PC-3 (cell line): ENCODE measurements at regions not wholly inside any gene's neighbourhood (a gene's known extent, or its start where the extent isn't known, plus 50 kb on each side); places are given as distances from the start of the nearest gene placed in this dataset.

ENCODE experiments used
- ATAC-seq: fragments of 200-7000 bp; cut with Tn5 transposase; 2 replicates; pipeline ENCODE4 v1.9.1; 2020; ENCODE audit warnings: mild to moderate bottlenecking, moderate library complexity
- BruUV-seq: library from RNA; stranded (reverse); fragments of 400-500 nt; replicated peaks from 2 replicates; lab custom pipeline; 2021; lab: Mats Ljungman, UMichigan
- CTCF ChIA-PET: fragments of 300-600 bp; sonication (Branson Sonifier 250); formaldehyde crosslinking; loops from one replicate; lab custom pipeline; 2022; ENCODE audit warnings: antibody characterized with exemption; lab: Charles Lee
- POLR2A ChIA-PET: fragments of 300-600 bp; sonication (Branson Sonifier 250); formaldehyde crosslinking; loops from one replicate; lab custom pipeline; 2022; ENCODE audit warnings: antibody characterized with exemption; ENCODE audit not compliant: unreplicated experiment; lab: Charles Lee
- DNase-seq: peaks from one replicate; pipeline ENCODE4 v3.0.0-alpha.2; 2015
- H2AFZ ChIP-seq: fragments of 300-600 bp; sonication (generic); 2 replicates; pipeline ENCODE4 v1.6.0; 2016; ENCODE audit warnings: antibody characterized with exemption, low read length
- H3F3A ChIP-seq: fragments of 300-600 bp; sonication (generic); one replicate; pipeline ENCODE4 v1.6.0; 2017; ENCODE audit warnings: antibody characterized with exemption, low read length, control low read depth, mild to moderate bottlenecking; ENCODE audit not compliant: unreplicated experiment
- H3K27ac ChIP-seq: fragments of 300-600 bp; sonication (generic); 2 replicates; pipeline ENCODE4 v1.5.1; 2016; ENCODE audit warnings: mild to moderate bottlenecking, low read length
- H3K27me3 ChIP-seq: fragments of 300-600 bp; sonication (generic); 2 replicates; pipeline ENCODE4 v1.6.1; 2016; ENCODE audit warnings: low read length, mixed read lengths
- H3K36me3 ChIP-seq: fragments of 300-600 bp; sonication (generic); 2 replicates; pipeline ENCODE4 v1.6.1; 2016; ENCODE audit warnings: low read depth, mixed run types, low read length, mixed read lengths
- H3K4me1 ChIP-seq: fragments of 300-600 bp; sonication (generic); 2 replicates; pipeline ENCODE4 v1.5.1; 2016; ENCODE audit warnings: low read length; ENCODE audit not compliant: insufficient read depth
- H3K4me2 ChIP-seq: fragments of 300-600 bp; sonication (generic); 2 replicates; pipeline ENCODE4 v1.6.0; 2016; ENCODE audit warnings: low read length
- H3K4me3 ChIP-seq: fragments of 300-600 bp; sonication (generic); 2 replicates; pipeline ENCODE4 v1.5.1; 2016; ENCODE audit warnings: mild to moderate bottlenecking, low read length, mixed read lengths
- H3K79me2 ChIP-seq: fragments of 300-600 bp; sonication (generic); 2 replicates; pipeline ENCODE4 v1.6.1; 2017; ENCODE audit warnings: low read length, mixed read lengths
- H3K9ac ChIP-seq: fragments of 300-600 bp; sonication (generic); 2 replicates; pipeline ENCODE4 v1.6.0; 2016; ENCODE audit warnings: mild to moderate bottlenecking, low read length
- H3K9me2 ChIP-seq: fragments of 300-600 bp; sonication (generic); replicated peaks from 2 replicates; pipeline ENCODE4 v1.6.1; 2016; ENCODE audit warnings: mixed run types, low read length, mixed read lengths
- H3K9me3 ChIP-seq: fragments of 300-600 bp; sonication (generic); 2 replicates; pipeline ENCODE4 v1.6.1; 2016; ENCODE audit warnings: low read length, mixed read lengths
- H4K20me1 ChIP-seq: fragments of 300-600 bp; sonication (generic); 2 replicates; pipeline ENCODE4 v1.6.1; 2016; ENCODE audit warnings: low read length, mixed read lengths
- CTCF ChIP-seq: fragments of 300-600 bp; sonication (generic); conservative IDR thresholded peaks from 2 replicates; pipeline ENCODE4 v1.5.1; 2017; ENCODE audit warnings: antibody characterized with exemption, low read depth, mild to moderate bottlenecking, low read length
- EZH2 ChIP-seq: fragments of 300-600 bp; sonication (generic); IDR thresholded peaks from one replicate; pipeline ENCODE4 v1.6.1; 2017; ENCODE audit warnings: antibody characterized with exemption, mild to moderate bottlenecking, low read length; ENCODE audit not compliant: unreplicated experiment
- EZH2phosphoT487 ChIP-seq: fragments of 300-600 bp; sonication (generic); IDR thresholded peaks from 2 replicates; pipeline ENCODE4 v1.6.1; 2018; ENCODE audit warnings: mild to moderate bottlenecking, antibody characterized with exemption, low read length, borderline replicate concordance
- intact Hi-C: fragments of 100-400 bp; cut with micrococcal nuclease; formaldehyde crosslinking; loops from 2 replicates; pipeline ENCODE4 v1.9.0; 2023

- H3K36me3 ChIP-seq = no peaks in the 10 kb centered on the region
- ATAC-seq = no peak
- H3K4me1 ChIP-seq = no peaks in the 10 kb centered on the region
- no peaks in the 10 kb centered on the region for H3K27me3 ChIP-seq
- no peak for DNase-seq
- intact Hi-C loops = no loop called here
- no peaks in the 10 kb centered on the region for H3K79me2 ChIP-seq
- TF ChIP-seq CTCF (no peak), EZH2phosphoT487 (no peak), EZH2 (no peak)
- no peaks in the 10 kb centered on the region for H3K9me2 ChIP-seq
- H2AFZ ChIP-seq = no peak overlapping the region
- no peak overlapping the region for H3K9ac ChIP-seq
- no TSS peak for BruUV-seq
- H3F3A ChIP-seq = no peaks in the 10 kb centered on the region
- H3K4me2 ChIP-seq = no peak overlapping the region
- no peak overlapping the region for H3K27ac ChIP-seq
- no peak overlapping the region for H3K4me3 ChIP-seq
- no peaks in the 10 kb centered on the region for H3K9me3 ChIP-seq
- CTCF ChIA-PET = no interaction called here
- no peaks in the 10 kb centered on the region for H4K20me1 ChIP-seq
- POLR2A ChIA-PET = no interaction called here
Observed at GRCh38 chr3:127475391-127475790, 115.1 kb downstream of the TPRA1 start.

DNA sequence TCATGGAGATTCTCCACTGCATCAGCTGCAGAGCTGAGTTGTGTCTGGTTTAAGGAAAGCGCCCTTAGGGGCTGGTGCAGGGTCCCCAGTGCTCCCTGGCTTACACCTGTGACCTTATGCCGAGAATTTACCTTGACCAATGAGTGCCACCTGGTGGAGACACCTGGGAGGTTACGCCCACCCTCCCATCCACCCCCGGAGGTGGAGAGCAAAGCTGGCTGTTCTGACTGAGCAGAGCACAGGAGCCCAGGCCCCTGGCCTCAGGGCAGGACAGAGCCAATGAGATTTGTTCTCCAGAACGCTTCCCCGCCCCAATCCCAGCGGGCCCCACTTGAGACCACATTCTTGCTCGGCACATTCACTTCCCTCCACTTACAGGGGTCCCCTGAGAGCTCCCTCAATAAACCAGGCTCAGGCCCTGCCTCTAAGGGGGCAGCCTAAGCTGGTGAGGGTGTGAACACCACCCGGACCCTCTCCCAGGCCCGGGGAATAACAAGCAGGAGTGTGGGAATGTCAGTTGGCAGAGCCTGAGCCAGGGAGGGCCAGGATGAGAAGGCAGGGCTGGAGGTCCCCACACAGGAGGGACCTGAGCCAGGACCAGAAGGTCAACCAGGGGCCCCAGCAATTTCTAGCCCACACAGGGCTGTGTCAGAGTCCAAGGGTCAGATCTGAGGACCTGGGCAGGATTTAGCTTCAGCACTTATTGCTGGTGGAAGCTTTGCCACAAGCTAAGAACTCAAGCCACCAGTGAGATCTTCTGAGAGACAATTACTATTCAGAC is 117.1 kb downstream of the TPRA1 start:
- intact Hi-C loops = no loop called here
- Histone ChIP-seq H3K9me3 (no peaks in the 10 kb centered on the region), H2AFZ (no peak overlapping the region), H3K36me3 (no peaks in the 10 kb centered on the region), H3K9me2 (no peaks in the 10 kb centered on the region), H4K20me1 (no peaks in the 10 kb centered on the region), H3K4me3 (no peak overlapping the region), H3K4me2 (no peak overlapping the region), H3K79me2 (no peaks in the 10 kb centered on the region), H3F3A (no peaks in the 10 kb centered on the region), H3K4me1 (no peaks in the 10 kb centered on the region), H3K27me3 (no peaks in the 10 kb centered on the region), H3K9ac (no peak overlapping the region), H3K27ac (no peak overlapping the region)
- ChIA-PET POLR2A (no interaction called here), CTCF (interaction anchor here (0.6 kb wide), 2 partner anchors 77 to 469 kb away, joined by 3 read pairs; no protein-coding TSS in a partner anchor)
- ATAC-seq = no peak
- peak; percentile 20 for DNase-seq
- BruUV-seq = no TSS peak
- TF ChIP-seq CTCF (peak; percentile 50), EZH2 (no peak)

DNA sequence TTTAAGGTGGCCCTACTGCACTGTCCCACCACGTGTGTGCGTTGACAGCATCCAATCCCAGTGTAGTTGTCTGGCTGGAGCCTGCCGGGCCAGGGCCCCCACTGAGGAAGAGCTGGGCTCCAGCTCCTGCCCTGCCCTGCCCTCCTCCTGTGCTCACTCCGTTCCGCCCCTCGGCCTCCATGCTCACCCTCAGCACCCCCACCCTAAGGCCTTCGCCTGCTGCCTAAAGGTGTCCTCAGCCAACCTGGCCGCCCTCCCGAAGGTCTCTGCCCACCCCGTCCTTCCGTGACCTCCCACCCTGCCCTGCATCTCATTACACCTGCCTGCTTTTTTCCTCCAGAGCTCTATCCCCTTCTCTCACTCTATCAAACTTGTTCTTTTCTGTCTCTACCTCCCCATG is 118.0 kb downstream of the TPRA1 start:
- TF ChIP-seq CTCF (no peak), EZH2 (no peak), EZH2phosphoT487 (no peak)
- no peaks in the 10 kb centered on the region for H3F3A ChIP-seq
- ChIA-PET POLR2A (no interaction called here), CTCF (no interaction called here)
- no peaks in the 10 kb centered on the region for H4K20me1 ChIP-seq
- no TSS peak for BruUV-seq
- intact Hi-C loops = no loop called here
- H3K4me2 ChIP-seq = no peak overlapping the region
- no peaks in the 10 kb centered on the region for H3K9me2 ChIP-seq
- H3K79me2 ChIP-seq = no peaks in the 10 kb centered on the region
- no peak for ATAC-seq
- H3K4me3 ChIP-seq = no peak overlapping the region
- DNase-seq = no peak
- no peaks in the 10 kb centered on the region for H3K4me1 ChIP-seq
- no peak overlapping the region for H3K27ac ChIP-seq
- H2AFZ ChIP-seq = no peak overlapping the region
- H3K36me3 ChIP-seq = no peaks in the 10 kb centered on the region
- no peaks in the 10 kb centered on the region for H3K9me3 ChIP-seq
- H3K27me3 ChIP-seq = no peaks in the 10 kb centered on the region
- H3K9ac ChIP-seq = no peak overlapping the region
